ENCODE measurements at regions not wholly inside any gene's neighbourhood (a gene's known extent, or its start where the extent isn't known, plus 50 kb on each side); places are given as distances from the start of the nearest gene placed in this dataset.

DNA sequence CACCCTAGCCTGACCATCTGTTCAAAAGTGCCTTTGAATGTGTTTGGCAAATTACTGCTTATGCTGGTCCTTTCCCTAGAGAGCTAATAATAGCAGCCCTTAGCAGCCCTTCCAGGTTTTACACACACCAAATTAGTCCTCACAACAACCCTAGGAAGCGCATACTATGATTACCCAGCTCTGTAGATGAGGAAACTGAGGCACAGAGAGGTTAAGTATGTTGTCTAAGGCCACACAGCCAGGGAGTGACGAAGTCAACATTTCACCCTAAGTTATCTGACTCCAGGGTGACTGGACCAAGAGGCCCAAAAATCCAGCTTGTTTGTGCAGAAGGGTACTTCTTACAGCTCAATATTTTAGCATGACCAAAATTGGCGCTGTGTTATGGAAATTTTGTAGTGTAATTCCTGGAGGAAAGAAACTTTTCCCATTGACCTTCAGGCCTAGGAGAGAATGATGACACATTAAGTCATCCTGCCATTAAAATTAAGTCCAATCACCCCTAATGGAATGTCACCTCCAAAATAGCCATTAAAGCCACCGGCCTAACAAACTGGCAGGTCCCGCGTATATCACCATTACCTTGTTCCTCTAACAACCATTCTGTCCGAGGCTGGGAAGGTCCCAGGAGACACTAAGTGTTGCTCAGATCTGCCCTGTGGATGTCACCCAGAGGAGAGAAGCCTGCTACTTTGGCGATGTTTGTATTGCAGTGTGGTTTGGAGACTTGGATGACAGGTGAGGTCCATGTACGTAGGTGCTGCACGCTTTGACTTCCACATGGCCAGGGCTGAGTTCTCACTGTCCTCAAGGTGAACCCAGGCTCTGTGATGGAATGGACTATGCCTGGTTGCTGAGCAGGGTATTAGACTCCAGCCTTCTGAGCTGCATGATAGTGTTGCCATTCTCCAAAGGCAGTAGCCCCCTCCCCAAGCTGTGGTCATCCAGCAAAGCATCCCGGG lies 258.3 kb downstream of the TOMM20 start (continued):
- TF ChIP-seq GABPB2 (CRISPR knock-in tag; conservative IDR thresholded peaks at IDR 0.05) (no peak), ZNF766 (CRISPR knock-in tag; conservative IDR thresholded peaks at IDR 0.05) (0 out of 2 replicates have a peak, but pooled peaks have one; percentile 7), BDP1 (IDR thresholded peaks at IDR 0.05; ENCODE audit: insufficient read depth, insufficient read length) (no peak), XRCC5 (IDR thresholded peaks at IDR 0.05; ENCODE audit: low read depth, low read length) (no peak), SMARCB1 (IDR thresholded peaks at IDR 0.05; ENCODE audit: insufficient read length, low read depth) (no peak), ZNF324 (CRISPR knock-in tag; IDR thresholded peaks at IDR 0.05) (no peak), FOXJ3 (CRISPR knock-in tag; IDR thresholded peaks at IDR 0.05) (no peak), RBM17 (IDR thresholded peaks at IDR 0.05; ENCODE audit: borderline replicate concordance, low read depth, low read length) (no peak), RAD21 (CRISPR knock-in tag; conservative IDR thresholded peaks at IDR 0.05 in 1 of 2, IDR thresholded peaks at IDR 0.05 in 1 of 2) (peak in 1 of 2 experiments; percentile 8; a peak in 1 of 4 replicates), EP300 (IDR thresholded peaks at IDR 0.05; ENCODE audit: low read length) (no peak), SMARCE1 (IDR thresholded peaks at IDR 0.05) (no peak), ZNF311 (CRISPR knock-in tag; IDR thresholded peaks at IDR 0.05) (no peak)
- TF ChIP-seq, protein P1, sequence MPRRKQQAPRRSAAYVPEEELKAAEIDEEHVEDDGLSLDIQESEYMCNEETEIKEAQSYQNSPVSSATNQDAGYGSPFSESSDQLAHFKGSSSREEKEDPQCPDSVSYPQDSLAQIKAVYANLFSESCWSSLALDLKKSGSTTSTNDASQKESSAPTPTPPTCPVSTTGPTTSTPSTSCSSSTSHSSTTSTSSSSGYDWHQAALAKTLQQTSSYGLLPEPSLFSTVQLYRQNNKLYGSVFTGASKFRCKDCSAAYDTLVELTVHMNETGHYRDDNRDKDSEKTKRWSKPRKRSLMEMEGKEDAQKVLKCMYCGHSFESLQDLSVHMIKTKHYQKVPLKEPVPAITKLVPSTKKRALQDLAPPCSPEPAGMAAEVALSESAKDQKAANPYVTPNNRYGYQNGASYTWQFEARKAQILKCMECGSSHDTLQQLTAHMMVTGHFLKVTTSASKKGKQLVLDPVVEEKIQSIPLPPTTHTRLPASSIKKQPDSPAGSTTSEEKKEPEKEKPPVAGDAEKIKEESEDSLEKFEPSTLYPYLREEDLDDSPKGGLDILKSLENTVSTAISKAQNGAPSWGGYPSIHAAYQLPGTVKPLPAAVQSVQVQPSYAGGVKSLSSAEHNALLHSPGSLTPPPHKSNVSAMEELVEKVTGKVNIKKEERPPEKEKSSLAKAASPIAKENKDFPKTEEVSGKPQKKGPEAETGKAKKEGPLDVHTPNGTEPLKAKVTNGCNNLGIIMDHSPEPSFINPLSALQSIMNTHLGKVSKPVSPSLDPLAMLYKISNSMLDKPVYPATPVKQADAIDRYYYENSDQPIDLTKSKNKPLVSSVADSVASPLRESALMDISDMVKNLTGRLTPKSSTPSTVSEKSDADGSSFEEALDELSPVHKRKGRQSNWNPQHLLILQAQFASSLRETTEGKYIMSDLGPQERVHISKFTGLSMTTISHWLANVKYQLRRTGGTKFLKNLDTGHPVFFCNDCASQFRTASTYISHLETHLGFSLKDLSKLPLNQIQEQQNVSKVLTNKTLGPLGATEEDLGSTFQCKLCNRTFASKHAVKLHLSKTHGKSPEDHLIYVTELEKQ (CRISPR knock-in tag; IDR thresholded peaks at IDR 0.05): no peak
- TF ChIP-seq, protein P2, sequence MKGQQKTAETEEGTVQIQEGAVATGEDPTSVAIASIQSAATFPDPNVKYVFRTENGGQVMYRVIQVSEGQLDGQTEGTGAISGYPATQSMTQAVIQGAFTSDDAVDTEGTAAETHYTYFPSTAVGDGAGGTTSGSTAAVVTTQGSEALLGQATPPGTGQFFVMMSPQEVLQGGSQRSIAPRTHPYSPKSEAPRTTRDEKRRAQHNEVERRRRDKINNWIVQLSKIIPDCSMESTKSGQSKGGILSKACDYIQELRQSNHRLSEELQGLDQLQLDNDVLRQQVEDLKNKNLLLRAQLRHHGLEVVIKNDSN (CRISPR knock-in tag; IDR thresholded peaks at IDR 0.05): no peak
- TF ChIP-seq, protein P3, sequence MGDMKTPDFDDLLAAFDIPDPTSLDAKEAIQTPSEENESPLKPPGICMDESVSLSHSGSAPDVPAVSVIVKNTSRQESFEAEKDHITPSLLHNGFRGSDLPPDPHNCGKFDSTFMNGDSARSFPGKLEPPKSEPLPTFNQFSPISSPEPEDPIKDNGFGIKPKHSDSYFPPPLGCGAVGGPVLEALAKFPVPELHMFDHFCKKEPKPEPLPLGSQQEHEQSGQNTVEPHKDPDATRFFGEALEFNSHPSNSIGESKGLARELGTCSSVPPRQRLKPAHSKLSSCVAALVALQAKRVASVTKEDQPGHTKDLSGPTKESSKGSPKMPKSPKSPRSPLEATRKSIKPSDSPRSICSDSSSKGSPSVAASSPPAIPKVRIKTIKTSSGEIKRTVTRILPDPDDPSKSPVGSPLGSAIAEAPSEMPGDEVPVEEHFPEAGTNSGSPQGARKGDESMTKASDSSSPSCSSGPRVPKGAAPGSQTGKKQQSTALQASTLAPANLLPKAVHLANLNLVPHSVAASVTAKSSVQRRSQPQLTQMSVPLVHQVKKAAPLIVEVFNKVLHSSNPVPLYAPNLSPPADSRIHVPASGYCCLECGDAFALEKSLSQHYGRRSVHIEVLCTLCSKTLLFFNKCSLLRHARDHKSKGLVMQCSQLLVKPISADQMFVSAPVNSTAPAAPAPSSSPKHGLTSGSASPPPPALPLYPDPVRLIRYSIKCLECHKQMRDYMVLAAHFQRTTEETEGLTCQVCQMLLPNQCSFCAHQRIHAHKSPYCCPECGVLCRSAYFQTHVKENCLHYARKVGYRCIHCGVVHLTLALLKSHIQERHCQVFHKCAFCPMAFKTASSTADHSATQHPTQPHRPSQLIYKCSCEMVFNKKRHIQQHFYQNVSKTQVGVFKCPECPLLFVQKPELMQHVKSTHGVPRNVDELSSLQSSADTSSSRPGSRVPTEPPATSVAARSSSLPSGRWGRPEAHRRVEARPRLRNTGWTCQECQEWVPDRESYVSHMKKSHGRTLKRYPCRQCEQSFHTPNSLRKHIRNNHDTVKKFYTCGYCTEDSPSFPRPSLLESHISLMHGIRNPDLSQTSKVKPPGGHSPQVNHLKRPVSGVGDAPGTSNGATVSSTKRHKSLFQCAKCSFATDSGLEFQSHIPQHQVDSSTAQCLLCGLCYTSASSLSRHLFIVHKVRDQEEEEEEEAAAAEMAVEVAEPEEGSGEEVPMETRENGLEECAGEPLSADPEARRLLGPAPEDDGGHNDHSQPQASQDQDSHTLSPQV (IDR thresholded peaks at IDR 0.05): no peak; the same call in 1 of the 2 replicates
- TF ChIP-seq, protein P4, sequence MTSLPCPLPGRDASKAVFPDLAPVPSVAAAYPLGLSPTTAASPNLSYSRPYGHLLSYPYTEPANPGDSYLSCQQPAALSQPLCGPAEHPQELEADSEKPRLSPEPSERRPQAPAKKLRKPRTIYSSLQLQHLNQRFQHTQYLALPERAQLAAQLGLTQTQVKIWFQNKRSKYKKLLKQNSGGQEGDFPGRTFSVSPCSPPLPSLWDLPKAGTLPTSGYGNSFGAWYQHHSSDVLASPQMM (CRISPR knock-in tag; IDR thresholded peaks at IDR 0.05): no peak
- TF ChIP-seq, protein P5, sequence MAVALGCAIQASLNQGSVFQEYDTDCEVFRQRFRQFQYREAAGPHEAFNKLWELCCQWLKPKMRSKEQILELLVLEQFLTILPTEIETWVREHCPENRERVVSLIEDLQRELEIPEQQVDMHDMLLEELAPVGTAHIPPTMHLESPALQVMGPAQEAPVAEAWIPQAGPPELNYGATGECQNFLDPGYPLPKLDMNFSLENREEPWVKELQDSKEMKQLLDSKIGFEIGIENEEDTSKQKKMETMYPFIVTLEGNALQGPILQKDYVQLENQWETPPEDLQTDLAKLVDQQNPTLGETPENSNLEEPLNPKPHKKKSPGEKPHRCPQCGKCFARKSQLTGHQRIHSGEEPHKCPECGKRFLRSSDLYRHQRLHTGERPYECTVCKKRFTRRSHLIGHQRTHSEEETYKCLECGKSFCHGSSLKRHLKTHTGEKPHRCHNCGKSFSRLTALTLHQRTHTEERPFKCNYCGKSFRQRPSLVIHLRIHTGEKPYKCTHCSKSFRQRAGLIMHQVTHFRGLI (CRISPR knock-in tag; IDR thresholded peaks at IDR 0.05): no peak

Data from K562 (cell line).